Type B pancreatic cell (in vitro differentiated cells): ENCODE measurements at regions not wholly inside any gene's neighbourhood (a gene's known extent, or its start where the extent isn't known, plus 50 kb on each side); places are given as distances from the start of the nearest gene placed in this dataset.
"Not testable (repeated sequence)": the region's sequence is repeated elsewhere in the genome, so short reads cannot be mapped to it uniquely, and the experiment has no call there.

ENCODE experiments used
- DNase-seq: peaks from one replicate; pipeline ENCODE4 v3.0.0; 2021; ENCODE audit warnings: mixed read lengths; ENCODE audit not compliant: unreplicated experiment; ENCODE audit errors: extremely low spot score
- H3K27ac Mint-ChIP-seq: 2 replicates; pipeline ENCODE4 v1.8.0; 2021; ENCODE audit warnings: mild to moderate bottlenecking, mixed read lengths
- H3K27me3 Mint-ChIP-seq: 2 replicates; pipeline ENCODE4 v1.8.0; 2021; ENCODE audit warnings: mixed read lengths
- H3K36me3 Mint-ChIP-seq: 2 replicates; pipeline ENCODE4 v1.8.0; 2021; ENCODE audit warnings: mixed read lengths
- H3K4me1 Mint-ChIP-seq: one replicate; pipeline ENCODE4 v1.8.0; 2021; ENCODE audit warnings: mixed read lengths; ENCODE audit not compliant: unreplicated experiment
- H3K4me3 Mint-ChIP-seq: 2 replicates; pipeline ENCODE4 v1.8.0; 2021; ENCODE audit warnings: mild to moderate bottlenecking, mixed read lengths
- H3K9me3 Mint-ChIP-seq: 2 replicates; pipeline ENCODE4 v1.8.0; 2021; ENCODE audit warnings: mixed read lengths
- CTCF ChIP-seq: fragments of 200-600 bp; sonication (generic); conservative IDR thresholded peaks from 2 replicates; pipeline ENCODE4 v1.5.0; 2021; ENCODE audit warnings: antibody characterized with exemption, mild to moderate bottlenecking

DNA sequence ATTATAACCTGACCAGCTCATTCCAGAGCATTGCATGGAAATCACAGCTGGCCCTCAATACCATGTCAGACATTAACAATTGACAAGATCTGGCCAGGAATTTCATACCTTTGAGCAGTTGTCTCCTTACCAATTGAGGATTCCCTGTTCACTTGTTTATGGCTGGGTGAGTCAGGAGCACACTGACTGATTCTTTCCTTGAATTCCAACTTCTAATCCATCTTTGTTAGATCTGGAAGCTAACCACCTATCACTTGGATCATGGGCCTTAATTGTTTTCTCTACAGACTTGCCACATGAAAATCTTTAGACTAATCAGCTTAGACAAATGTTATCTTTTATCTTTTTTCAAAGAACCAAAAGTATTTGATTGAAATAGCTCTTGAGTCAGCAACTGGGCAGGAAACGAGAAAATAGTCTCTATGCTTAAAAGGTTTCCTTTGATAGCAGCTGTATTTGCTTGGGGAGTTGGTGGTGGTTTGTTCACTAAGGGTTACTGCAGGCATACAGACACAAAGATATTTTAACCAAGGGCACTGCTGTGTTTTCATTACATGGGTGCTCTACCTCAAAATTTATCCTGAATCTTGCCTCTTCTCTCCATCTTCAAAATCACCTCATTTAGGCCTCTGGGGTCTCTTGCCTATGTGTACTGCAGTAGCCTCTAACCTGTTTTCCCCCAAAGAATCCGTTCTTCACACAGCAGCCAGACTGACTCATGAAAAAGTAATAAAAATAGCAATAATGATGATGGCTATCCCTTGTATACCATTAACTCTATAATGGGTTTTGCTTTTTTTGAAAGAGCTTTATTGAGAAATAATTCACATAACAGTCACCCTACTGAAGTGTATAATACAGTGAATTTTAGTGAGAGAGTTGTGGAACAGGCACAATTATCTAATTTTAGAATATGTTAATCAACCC, 197.0 kb upstream of the NMUR2 start:
- no peak for DNase-seq
- TF ChIP-seq CTCF: no peak
- Mint-ChIP-seq H3K27ac (no peak overlapping the region), H3K27me3 (no peaks in the 10 kb centered on the region), H3K4me3 (no peak overlapping the region), H3K9me3 (no peaks in the 10 kb centered on the region), H3K4me1 (no peaks in the 10 kb centered on the region), H3K36me3 (no peaks in the 10 kb centered on the region)

GRCh38 chr5:152606050-152606449, 201.0 kb upstream of the NMUR2 start:
- not testable (repeated sequence) for H3K27ac Mint-ChIP-seq, H3K9me3 Mint-ChIP-seq, H3K4me3 Mint-ChIP-seq, H3K4me1 Mint-ChIP-seq, H3K36me3 Mint-ChIP-seq, DNase-seq, H3K27me3 Mint-ChIP-seq

DNA sequence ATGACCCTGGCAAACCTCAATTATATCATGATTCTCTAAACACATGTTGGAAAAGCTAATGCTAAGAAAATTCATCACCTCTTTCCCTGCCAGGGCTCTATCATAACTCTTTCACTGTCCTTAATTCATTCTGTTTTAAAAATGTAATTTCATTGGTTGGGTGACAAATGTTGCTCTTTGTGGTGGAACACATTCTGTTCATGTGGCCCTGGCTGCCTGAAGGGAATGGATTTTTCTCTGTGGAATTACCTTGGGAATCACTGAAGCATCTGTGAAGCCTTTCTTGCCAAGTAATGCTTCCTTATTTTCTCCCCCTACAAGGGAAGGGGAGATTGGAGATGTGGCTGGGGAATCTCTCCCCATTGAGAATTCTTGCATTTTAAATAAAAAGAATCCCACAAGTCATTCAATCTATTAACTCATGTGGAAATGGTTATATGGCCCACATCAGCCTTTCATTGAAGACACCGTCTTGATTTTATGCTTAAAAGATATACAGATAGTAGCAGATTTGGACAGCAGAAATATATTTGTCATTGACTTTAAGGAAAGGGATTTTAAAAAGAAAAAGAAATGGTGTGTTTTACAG, 201.8 kb upstream of the NMUR2 start:
- Mint-ChIP-seq H3K4me3 (no peak overlapping the region), H3K4me1 (peaks cover 5% of the 10 kb centered on the region), H3K27ac (no peak overlapping the region), H3K36me3 (no peaks in the 10 kb centered on the region), H3K27me3 (no peaks in the 10 kb centered on the region), H3K9me3 (no peaks in the 10 kb centered on the region)
- TF ChIP-seq CTCF: no peak
- DNase-seq: no peak

DNA sequence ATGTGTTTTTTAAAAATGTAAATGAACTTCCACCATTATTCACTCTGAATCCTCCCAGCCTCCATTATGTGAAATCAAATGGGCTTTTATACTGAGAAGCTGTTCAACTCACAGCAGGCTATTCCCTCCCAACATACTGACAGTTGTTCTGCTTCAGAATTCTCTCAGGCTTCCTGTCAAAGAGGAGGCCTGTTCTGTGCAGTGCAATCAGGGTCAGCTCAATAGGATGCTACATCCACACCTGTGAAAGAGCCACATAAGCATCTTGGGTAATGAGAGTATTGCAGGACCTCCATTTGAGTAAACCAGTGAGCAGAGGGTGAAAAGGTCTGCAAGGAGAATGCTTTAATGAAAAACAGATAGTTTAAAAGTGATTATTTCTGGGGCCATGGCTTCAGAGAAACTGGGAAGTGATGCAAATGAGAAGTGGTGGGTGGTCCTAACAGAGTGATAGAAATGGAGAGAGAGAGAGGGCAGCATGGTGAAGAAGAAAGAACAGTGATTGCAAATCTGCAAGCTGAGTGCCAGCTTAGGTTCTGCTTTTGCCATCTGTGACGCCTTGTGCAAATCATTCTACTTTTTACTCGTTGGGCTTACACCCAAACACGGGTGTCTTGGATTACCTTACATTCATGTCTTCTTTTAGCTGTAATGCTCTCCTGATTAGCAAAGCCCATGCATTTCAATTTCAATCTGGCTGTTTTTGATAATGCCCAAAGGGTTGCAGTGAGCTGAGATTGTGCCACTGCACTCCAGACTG, 202.5 kb upstream of the NMUR2 start:
- H3K4me1 Mint-ChIP-seq: peaks cover 5% of the 10 kb centered on the region
- DNase-seq: no peak
- H3K27ac Mint-ChIP-seq: no peak overlapping the region
- no peak for TF ChIP-seq CTCF
- no peaks in the 10 kb centered on the region for H3K27me3 Mint-ChIP-seq
- no peaks in the 10 kb centered on the region for H3K36me3 Mint-ChIP-seq
- H3K4me3 Mint-ChIP-seq: no peak overlapping the region
- no peaks in the 10 kb centered on the region for H3K9me3 Mint-ChIP-seq

DNA sequence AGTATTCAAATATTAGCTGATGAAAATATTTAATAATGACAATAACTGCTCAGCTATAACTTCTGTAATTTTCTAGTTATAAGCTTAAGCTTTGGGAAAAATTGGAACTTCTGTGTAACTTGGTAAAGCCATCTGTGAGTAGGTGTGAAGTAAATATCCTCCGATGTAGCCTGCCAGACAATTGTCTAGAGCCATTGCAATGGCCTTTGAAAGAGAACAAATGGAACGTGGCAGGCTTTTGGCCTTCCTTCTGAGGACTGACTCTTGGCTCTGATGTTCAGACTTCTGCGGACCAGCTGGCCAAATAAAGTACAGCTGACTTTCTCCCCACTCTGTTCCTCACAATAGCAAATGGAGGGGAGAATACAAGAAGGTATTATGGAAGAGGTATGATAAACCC, 203.4 kb upstream of the NMUR2 start:
- H3K36me3 Mint-ChIP-seq: no peaks in the 10 kb centered on the region
- no peaks in the 10 kb centered on the region for H3K9me3 Mint-ChIP-seq
- no peak overlapping the region for H3K4me3 Mint-ChIP-seq
- no peaks in the 10 kb centered on the region for H3K27me3 Mint-ChIP-seq
- TF ChIP-seq CTCF: no peak
- H3K27ac Mint-ChIP-seq: no peak overlapping the region
- DNase-seq: no peak
- peaks cover 5% of the 10 kb centered on the region for H3K4me1 Mint-ChIP-seq

GRCh38 chr5:152619756-152620155, 214.7 kb upstream of the NMUR2 start:
- Mint-ChIP-seq H3K36me3 (no peaks in the 10 kb centered on the region), H3K9me3 (no peaks in the 10 kb centered on the region), H3K27me3 (no peaks in the 10 kb centered on the region), H3K27ac (no peak overlapping the region), H3K4me3 (no peak overlapping the region), H3K4me1 (no peaks in the 10 kb centered on the region)
- no peak for TF ChIP-seq CTCF
- DNase-seq: no peak
